ENCODE measurements at regions not wholly inside any gene's neighbourhood (a gene's known extent, or its start where the extent isn't known, plus 50 kb on each side); places are given as distances from the start of the nearest gene placed in this dataset.

DNA sequence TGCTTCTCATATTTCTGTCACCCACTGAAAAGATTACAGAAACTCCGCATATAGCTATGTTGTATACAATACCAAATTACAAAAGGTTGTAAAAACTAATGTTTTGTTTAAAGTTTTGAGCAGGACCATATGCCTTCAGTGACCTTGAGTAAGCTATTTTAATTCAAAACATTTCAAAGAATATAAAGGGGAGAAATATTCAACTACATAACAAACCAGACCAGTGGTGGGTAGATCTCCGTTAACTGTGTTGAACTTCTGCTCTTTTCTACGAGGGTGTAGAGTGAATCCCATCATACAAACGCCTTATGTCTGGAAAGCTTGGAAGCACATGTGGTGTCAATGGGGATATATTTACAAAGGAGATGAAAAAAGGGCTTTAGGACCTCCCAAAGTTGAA is 68.4 kb upstream of the NR2F2 start:
- DNase-seq = no peak
- intact Hi-C loops (cut with DNase I) = no loop called here

DNA sequence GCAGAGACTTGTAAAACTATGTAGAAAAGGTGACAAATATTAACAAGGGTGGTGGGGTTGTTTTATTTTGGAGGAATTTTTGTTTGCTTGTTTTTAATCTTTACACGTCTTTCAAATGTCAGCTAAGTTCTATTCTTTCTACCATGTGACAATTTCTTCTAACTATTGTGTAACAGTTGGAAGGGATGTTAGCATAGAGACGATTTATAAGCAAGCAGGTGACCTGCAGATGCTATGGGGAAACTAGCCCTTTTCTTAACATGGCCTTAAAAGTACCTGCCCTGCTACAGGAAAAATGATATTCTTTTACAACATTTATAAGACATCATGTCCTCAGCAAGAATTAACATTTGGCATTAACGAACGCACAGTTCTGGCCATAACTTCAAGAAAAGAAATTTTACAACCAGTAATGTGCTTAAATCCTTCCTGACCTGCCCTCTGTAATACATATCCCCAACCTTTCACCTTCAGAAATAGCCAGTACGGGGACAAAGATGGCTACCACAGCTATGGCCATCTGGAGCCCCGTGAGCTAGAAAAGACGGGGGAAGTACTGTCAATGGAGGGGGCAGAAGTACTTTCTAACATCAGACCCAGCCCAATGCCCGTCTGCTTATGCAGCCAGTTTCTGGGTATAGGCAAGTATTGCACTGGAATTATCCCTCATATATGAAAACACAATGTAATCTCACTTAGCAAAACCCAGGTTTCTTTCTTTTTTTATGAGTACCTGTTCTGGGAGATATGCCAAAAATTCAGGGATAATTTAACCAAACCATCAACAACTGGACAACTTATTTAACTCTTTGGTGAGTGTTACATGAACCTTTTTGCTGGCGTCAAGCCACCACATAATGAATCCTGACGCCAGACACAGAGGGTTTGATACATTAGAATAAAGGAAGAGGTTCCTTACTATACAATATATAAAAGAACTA is 67.7 kb upstream of the NR2F2 start:
- intact Hi-C loops (cut with DNase I) = no loop called here
- DNase-seq = no peak

DNA sequence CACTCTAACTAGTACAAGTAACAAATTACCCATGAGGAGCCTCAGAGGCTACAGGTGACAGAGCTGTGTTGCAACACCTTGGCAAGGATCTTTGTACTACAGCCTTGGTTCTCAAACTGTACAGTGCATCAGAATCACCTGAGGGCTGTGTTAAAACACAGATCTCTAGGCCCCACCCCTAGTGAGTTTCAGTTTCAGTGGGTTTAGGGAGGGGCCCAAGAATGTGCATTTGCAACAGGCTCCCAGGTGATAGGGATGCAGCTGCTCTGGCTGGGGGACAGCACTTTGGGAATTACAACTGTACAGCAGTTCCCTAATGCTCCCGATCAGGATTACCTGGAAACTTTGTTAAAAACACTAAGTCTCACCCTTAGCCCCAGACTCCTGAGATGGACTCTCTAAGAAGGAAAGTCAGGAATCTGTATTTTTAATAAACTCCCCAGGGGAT is 66.1 kb upstream of the NR2F2 start:
- intact Hi-C loops (cut with DNase I) = no loop called here
- DNase-seq = no peak

DNA sequence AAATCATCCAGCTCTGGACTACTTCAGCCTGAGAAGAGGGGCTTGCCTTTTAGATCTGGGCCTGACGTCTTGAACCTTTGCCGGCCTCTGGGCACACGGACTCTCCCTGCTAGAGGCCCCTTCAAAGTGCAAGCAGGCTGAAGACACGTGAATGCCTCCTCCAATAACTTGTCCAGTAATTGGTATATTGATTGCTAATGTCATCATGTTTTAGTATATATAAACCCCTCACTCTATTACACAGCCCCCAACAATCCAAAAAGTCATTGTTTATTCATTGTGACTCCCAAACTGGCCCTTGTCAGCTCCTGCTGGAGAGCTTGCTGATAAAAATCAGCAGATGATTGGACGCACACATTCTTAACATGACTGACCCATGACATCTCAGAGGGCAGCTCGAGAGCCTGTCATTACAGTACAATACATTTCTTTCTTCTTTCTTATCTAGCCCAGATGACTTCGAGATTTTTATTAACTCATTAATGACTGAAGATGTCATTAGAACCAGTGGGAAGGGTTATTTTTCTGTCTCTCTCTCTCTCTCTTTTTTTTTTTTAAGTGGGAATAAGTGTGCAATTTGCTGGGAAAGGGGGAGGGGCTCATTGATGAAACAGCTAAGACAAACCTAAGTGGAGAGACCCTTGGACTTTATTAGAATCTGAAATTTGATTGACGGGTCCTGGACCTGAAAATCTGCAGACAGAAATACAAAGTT is 65.5 kb upstream of the NR2F2 start:
- intact Hi-C loops (cut with DNase I) = no loop called here
- DNase-seq = no peak

- intact Hi-C loops (cut with DNase I) = no loop called here
Measured at GRCh38 chr15:96266456-96266855, 64.0 kb upstream of the NR2F2 start.

GRCh38 chr15:96267463-96267862 is 63.0 kb upstream of the NR2F2 start:
- DNase-seq = no peak
- intact Hi-C loops (cut with DNase I) = no loop called here

More at GRCh38 chr15:96266456-96266855, 64.0 kb upstream of the NR2F2 start:
- DNase-seq = no peak

DNA sequence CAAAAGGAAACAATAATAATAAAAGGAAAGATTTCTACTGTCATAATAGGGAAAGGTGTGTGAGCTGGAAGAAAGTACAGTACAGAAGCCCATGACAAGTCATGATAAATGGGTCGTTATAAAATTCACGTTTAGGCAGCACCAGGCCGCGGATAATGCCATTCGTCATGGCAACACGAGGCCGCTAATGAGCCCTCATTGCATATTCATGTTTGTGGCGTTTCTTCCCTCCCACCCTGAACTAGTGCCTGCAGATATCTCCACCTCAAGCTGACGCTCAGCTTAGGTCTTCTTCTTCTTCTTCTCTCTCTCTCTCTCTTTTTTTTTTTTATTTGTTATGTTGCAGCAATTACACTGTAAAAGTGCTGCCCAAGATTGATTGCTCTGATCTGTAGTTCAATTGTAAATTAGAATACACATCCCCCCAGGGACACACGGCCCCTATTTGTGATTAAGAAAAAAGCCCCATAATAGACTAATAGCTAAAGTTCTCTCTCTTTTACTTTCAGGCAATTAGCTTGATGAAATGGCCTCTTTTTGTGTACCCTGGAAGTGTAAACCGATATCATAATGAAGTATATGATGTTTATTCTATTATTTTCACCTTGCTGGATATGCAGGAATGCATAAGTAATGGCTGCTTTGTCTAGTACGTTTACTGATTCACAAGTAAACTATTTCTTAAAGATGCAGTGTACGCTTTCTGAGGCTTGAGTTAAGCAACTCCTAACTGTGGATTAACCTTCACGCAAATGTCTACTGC is 61.9 kb upstream of the NR2F2 start:
- intact Hi-C loops (cut with DNase I) = no loop called here
- DNase-seq = no peak

DNA sequence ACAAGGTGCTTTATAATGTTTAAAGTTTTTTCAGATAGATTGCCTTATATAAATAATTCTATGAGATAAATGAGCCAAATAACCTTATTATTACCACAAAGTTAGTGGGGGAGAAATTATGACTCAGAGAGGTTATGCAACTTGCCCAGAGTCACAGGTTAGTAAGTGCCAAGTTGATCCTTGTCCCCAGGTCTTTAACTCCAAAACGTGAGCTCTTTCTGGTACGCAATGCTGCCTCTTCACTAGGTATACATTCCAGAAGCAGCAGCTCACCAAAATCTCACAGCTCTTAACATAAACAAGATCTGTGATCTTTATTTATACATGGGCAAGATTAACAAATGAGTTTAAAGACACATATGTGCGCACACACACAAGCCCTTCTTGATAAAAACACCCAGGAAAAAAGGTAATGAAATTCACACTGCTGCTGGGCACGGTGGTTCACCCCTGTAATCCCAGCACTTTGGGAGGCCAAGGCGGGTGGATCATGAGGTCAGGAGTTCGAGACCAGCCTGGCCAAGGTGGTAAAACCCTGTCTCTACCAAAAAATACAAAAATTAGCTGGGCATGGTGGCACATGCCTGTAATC is 59.8 kb upstream of the NR2F2 start:
- intact Hi-C loops (cut with DNase I) = no loop called here
- DNase-seq = no peak

GRCh38 chr15:96272427-96272826 is 58.1 kb upstream of the NR2F2 start:
- DNase-seq = no peak
- intact Hi-C loops (cut with DNase I) = no loop called here

GRCh38 chr15:96273317-96274086 is 57.0 kb upstream of the NR2F2 start:
- intact Hi-C loops (cut with DNase I) = no loop called here

DNA sequence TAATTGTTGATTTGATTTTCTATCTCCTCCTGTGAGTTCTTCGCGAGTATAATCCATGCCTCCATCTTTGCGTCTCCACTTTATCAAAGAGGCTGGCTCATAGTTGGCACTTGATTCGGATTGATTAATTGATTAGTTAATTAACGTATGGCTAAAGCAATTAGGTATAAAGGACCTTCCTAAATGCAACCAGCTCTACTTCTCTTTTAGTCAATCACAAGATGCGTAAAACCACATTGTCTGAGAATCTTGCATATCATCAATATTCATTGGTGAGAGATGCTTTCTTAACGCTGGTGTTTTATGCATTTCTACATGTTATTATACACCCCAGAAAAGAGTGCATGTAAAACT is 56.4 kb upstream of the NR2F2 start:
- no peak for DNase-seq
- intact Hi-C loops (cut with DNase I) = no loop called here

More at GRCh38 chr15:96273317-96274086, 57.0 kb upstream of the NR2F2 start:
- no peak for DNase-seq

DNA sequence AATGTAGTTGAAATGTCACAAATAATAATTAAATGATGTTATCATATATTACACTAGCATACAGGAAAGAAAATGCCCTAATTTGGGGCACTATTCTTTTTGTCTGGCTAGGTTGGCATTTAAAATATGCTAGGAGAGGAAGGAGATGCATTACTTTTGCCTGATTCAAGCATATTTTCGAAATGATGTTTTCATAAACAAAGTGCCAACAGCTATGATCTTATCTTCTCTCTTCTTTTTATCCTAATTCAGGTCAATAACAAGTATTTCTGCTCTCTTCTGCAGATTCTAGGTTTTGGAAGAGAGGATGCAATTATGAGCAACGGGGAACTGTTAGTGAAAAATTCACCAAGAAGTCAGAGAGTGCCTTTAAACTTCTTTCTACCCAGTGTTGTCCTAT is 55.8 kb upstream of the NR2F2 start:
- DNase-seq = no peak
- intact Hi-C loops (cut with DNase I) = no loop called here

GRCh38 chr15:96276438-96277210 is 53.9 kb upstream of the NR2F2 start:
- intact Hi-C loops (cut with DNase I) = no loop called here
- no peak for DNase-seq

Data from head of caudate nucleus (tissue), 42 donors.